HCEC 1CT (cell line): ENCODE measurements at regions not wholly inside any gene's neighbourhood (a gene's known extent, or its start where the extent isn't known, plus 50 kb on each side); places are given as distances from the start of the nearest gene placed in this dataset.

ENCODE experiments used
- DNase-seq: peaks from one replicate; pipeline ENCODE4 v3.0.0-alpha.2; 2017

GRCh38 chr9:82513976-82514735, 525.6 kb downstream of the SPATA31D1 start:
- DNase-seq: no peak

GRCh38 chr9:82518868-82519267, 530.3 kb downstream of the SPATA31D1 start:
- no peak for DNase-seq

GRCh38 chr9:82519332-82519731, 530.8 kb downstream of the SPATA31D1 start:
- DNase-seq: no peak

- DNase-seq: no peak
Measured at GRCh38 chr9:82524407-82524806, 535.8 kb downstream of the SPATA31D1 start.

GRCh38 chr9:82526577-82526976, 536.4 kb downstream of the RASEF start:
- DNase-seq: no peak

GRCh38 chr9:82531795-82532194, 531.1 kb downstream of the RASEF start:
- no peak for DNase-seq

GRCh38 chr9:82532504-82533180, 530.3 kb downstream of the RASEF start:
- DNase-seq: no peak

- no peak for DNase-seq
Measured at GRCh38 chr9:82535432-82535998, 527.4 kb downstream of the RASEF start.

GRCh38 chr9:82538634-82539033, 524.3 kb downstream of the RASEF start:
- DNase-seq: no peak

GRCh38 chr9:82539146-82539545, 523.8 kb downstream of the RASEF start:
- no peak for DNase-seq

GRCh38 chr9:82539856-82540579, 522.9 kb downstream of the RASEF start:
- DNase-seq: no peak

- DNase-seq: no peak
Measured at GRCh38 chr9:82543726-82544125, 519.2 kb downstream of the RASEF start.

- DNase-seq: no peak
Measured at GRCh38 chr9:82546136-82546535, 516.8 kb downstream of the RASEF start.

- DNase-seq: no peak
Measured at GRCh38 chr9:82547995-82548394, 514.9 kb downstream of the RASEF start.

GRCh38 chr9:82549174-82549821, 513.6 kb downstream of the RASEF start:
- no peak for DNase-seq

GRCh38 chr9:82552784-82553183, 510.2 kb downstream of the RASEF start:
- DNase-seq: no peak

GRCh38 chr9:82553654-82554366, 509.1 kb downstream of the RASEF start:
- no peak for DNase-seq

GRCh38 chr9:82554381-82554780, 508.6 kb downstream of the RASEF start:
- no peak for DNase-seq

GRCh38 chr9:82555031-82555430, 507.9 kb downstream of the RASEF start:
- no peak for DNase-seq

GRCh38 chr9:82555431-82556051, 507.4 kb downstream of the RASEF start:
- no peak for DNase-seq

GRCh38 chr9:82558346-82558745, 504.6 kb downstream of the RASEF start:
- no peak for DNase-seq
